ENCODE measurements at regions not wholly inside any gene's neighbourhood (a gene's known extent, or its start where the extent isn't known, plus 50 kb on each side); places are given as distances from the start of the nearest gene placed in this dataset.

DNA sequence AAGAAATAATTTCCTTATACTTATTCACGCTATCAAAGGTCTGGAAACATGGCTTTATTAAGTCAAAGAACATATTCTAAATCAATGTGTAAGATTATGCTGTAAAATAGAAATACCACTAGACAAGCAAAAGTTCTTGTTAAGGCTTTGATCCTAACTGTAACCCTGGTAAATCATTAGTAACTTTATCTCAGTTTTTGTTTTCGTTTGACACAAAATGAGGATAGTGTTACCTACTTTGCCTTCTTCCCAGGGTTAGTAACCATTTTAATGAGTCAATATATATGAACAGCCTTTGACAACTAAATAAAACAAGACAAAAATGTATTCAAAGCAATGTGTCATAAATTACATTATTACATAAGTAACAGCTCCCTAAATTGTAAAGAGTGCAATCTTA lies 1336.3 kb downstream of the FAM181B start:
- Histone ChIP-seq H3K4me3 (no peak overlapping the region), H3K27me3 (no peaks in the 10 kb centered on the region), H3K27ac (no peak overlapping the region), H3K9me3 (no peaks in the 10 kb centered on the region), H3K36me3 (no peaks in the 10 kb centered on the region), H3K4me1 (no peaks in the 10 kb centered on the region)
- no peak for DNase-seq
- in situ Hi-C loops (cut with MboI; ENCODE audit: low sequenced_read_pairs in 4 of 4) (loop anchor here in 1 of 4 donors (10.0 kb wide), 1 partner anchor 57 kb away; no protein-coding TSS in a partner anchor), intact Hi-C loops (cut with DNase I; ENCODE audit: low total_unique reads) (no loop called here)
- ATAC-seq = no peak
- TF ChIP-seq, protein P1, sequence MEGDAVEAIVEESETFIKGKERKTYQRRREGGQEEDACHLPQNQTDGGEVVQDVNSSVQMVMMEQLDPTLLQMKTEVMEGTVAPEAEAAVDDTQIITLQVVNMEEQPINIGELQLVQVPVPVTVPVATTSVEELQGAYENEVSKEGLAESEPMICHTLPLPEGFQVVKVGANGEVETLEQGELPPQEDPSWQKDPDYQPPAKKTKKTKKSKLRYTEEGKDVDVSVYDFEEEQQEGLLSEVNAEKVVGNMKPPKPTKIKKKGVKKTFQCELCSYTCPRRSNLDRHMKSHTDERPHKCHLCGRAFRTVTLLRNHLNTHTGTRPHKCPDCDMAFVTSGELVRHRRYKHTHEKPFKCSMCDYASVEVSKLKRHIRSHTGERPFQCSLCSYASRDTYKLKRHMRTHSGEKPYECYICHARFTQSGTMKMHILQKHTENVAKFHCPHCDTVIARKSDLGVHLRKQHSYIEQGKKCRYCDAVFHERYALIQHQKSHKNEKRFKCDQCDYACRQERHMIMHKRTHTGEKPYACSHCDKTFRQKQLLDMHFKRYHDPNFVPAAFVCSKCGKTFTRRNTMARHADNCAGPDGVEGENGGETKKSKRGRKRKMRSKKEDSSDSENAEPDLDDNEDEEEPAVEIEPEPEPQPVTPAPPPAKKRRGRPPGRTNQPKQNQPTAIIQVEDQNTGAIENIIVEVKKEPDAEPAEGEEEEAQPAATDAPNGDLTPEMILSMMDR (IDR thresholded peaks at IDR 0.05 in 4 of 5, conservative IDR thresholded peaks at IDR 0.05 in 1 of 5) = no peak
- TF ChIP-seq POLR2A (IDR thresholded peaks at IDR 0.05) = no peak

DNA sequence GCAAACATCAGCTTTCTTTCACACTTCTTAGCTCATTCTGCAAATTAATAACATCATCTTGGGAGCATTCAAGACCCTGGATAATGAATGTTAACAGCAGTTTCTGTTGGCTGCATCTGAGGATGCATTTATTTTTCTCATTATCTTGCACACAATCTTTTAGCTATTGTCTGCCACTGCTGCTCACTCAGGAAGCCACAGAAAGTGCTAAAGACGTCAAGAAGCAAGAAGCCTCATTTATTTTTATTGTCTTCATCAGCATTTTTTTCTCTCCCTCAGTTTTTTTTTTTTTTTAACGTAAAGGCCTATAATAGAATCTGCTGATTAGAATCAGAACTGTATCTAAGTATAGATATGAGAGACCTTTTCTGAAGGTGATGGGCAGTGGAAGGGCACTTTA lies 1339.4 kb downstream of the FAM181B start:
- Histone ChIP-seq H3K4me3 (no peak overlapping the region), H3K27ac (no peak overlapping the region)

DNA sequence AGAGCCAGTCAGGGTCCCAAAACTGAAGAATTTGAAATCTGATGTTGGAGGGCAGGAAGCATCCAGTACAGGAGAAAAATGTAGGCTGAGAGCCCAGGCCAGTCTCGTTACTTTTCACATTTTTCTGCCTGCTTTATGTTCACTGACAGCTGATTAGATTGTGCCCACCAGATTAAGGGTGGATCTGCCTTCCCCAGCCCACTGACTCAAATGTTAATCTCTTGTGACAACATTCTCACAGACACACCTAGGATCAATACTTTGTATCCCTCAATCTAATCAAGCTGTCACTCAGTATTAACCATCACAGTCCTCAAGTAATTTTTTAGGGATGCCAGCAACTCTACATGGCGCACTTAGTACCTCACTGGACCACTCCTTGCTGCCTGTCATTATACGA lies 1345.3 kb downstream of the FAM181B start:
- intact Hi-C loops (cut with DNase I; ENCODE audit: low total_unique reads) = no loop called here
- in situ Hi-C loops (cut with MboI; ENCODE audit: low sequenced_read_pairs in 4 of 4) = no loop called here
- TF ChIP-seq, protein P1 (IDR thresholded peaks at IDR 0.05 in 4 of 5, conservative IDR thresholded peaks at IDR 0.05 in 1 of 5) = no peak
- TF ChIP-seq POLR2A (IDR thresholded peaks at IDR 0.05) = no peak

More for the DNA sequence above, 1339.4 kb downstream of the FAM181B start:
- DNase-seq = no peak
- intact Hi-C loops (cut with DNase I; ENCODE audit: low total_unique reads) = no loop called here
- no peak for TF ChIP-seq POLR2A (IDR thresholded peaks at IDR 0.05)
- TF ChIP-seq, protein P1 (IDR thresholded peaks at IDR 0.05 in 4 of 5, conservative IDR thresholded peaks at IDR 0.05 in 1 of 5) = no peak
- no peaks in the 10 kb centered on the region for H3K4me1 ChIP-seq
- no peaks in the 10 kb centered on the region for H3K9me3 ChIP-seq
- no peaks in the 10 kb centered on the region for H3K36me3 ChIP-seq
- ATAC-seq = no peak
- no peaks in the 10 kb centered on the region for H3K27me3 ChIP-seq
- in situ Hi-C loops (cut with MboI; ENCODE audit: low sequenced_read_pairs in 4 of 4) = loop anchor here in 1 of 4 donors (10.0 kb wide), 1 partner anchor 60 kb away; no protein-coding TSS in a partner anchor

DNA sequence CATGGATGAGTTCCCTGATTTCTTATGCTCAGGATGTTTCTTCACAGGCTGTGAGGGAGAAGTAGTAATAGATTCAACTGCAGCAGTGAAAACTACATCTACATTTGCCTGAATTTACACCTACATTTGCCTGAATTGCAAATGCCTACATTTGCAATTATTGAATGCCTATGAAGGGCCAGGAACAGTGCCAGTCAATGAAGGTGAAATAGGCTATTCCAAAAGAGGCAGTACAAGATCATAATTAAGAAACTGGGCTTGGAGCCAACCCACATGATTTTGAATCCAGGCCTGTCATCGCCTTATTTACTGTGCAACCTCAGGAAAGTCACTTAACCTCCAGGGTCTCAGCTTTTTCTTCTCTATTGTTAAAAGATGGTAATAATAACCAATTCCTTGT lies 1353.3 kb downstream of the FAM181B start:
- ATAC-seq (no peak), DNase-seq (no peak)
- in situ Hi-C loops (cut with MboI; ENCODE audit: low sequenced_read_pairs in 4 of 4) (no loop called here), intact Hi-C loops (cut with DNase I; ENCODE audit: low total_unique reads) (no loop called here)
- Histone ChIP-seq H3K9me3 (no peaks in the 10 kb centered on the region), H3K27ac (no peak overlapping the region), H3K4me3 (no peak overlapping the region), H3K36me3 (no peaks in the 10 kb centered on the region), H3K27me3 (no peaks in the 10 kb centered on the region), H3K4me1 (no peaks in the 10 kb centered on the region)
- TF ChIP-seq, protein P1 (IDR thresholded peaks at IDR 0.05 in 4 of 5, conservative IDR thresholded peaks at IDR 0.05 in 1 of 5) = no peak
- no peak for TF ChIP-seq POLR2A (IDR thresholded peaks at IDR 0.05)

More for the DNA sequence above, 1345.3 kb downstream of the FAM181B start:
- no peaks in the 10 kb centered on the region for H3K27me3 ChIP-seq
- H3K36me3 ChIP-seq = no peaks in the 10 kb centered on the region
- DNase-seq (no peak), ATAC-seq (no peak)
- H3K27ac ChIP-seq = no peak overlapping the region
- H3K4me1 ChIP-seq = no peaks in the 10 kb centered on the region
- no peak overlapping the region for H3K4me3 ChIP-seq
- H3K9me3 ChIP-seq = no peaks in the 10 kb centered on the region

DNA sequence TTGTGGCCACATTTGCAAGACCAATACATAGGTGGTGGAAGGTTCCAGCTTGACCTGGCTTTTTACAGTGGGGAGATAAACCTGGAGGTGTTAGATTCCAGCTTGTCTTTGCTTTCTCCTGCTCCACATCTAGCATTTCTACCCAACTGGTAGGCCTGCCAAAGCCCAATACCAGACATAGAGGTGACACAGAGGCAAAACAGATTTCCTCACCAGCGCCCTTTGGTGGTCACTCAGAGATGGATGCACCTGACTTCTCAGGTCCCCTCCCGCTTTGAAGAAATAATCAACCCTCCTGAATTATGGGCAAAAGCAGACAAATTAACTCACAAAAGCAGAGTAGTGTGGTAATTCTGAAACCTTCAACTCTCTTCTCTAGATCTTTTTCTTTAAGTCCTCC lies 1356.2 kb downstream of the FAM181B start:
- no peaks in the 10 kb centered on the region for H3K27me3 ChIP-seq
- TF ChIP-seq, protein P1 (IDR thresholded peaks at IDR 0.05 in 4 of 5, conservative IDR thresholded peaks at IDR 0.05 in 1 of 5) = no peak
- no peak for TF ChIP-seq POLR2A (IDR thresholded peaks at IDR 0.05)
- DNase-seq = no peak
- ATAC-seq = no peak
- H3K36me3 ChIP-seq = no peaks in the 10 kb centered on the region
- in situ Hi-C loops (cut with MboI; ENCODE audit: low sequenced_read_pairs in 4 of 4) = no loop called here
- intact Hi-C loops (cut with DNase I; ENCODE audit: low total_unique reads) = no loop called here
- no peak overlapping the region for H3K4me3 ChIP-seq
- no peaks in the 10 kb centered on the region for H3K4me1 ChIP-seq
- no peaks in the 10 kb centered on the region for H3K9me3 ChIP-seq
- H3K27ac ChIP-seq = no peak overlapping the region

Measured in gastrocnemius medialis (tissue), 4 donors.